GM12891 (cell line): ENCODE measurements at regions not wholly inside any gene's neighbourhood (a gene's known extent, or its start where the extent isn't known, plus 50 kb on each side); places are given as distances from the start of the nearest gene placed in this dataset.

ENCODE experiments used
- DNase-seq: peaks from one replicate; pipeline ENCODE4 v3.0.0; 2011; ENCODE audit warnings: low spot score; ENCODE audit not compliant: insufficient read length
- FAIRE-seq: peaks from 2 replicates; lab custom pipeline; 2011; peaks lifted over from hg19 to GRCh38; lab: Jason Lieb, UNC
- PAX5 ChIP-seq: IDR thresholded peaks from 2 replicates; pipeline ENCODE4 v1.6.1; 2011; ENCODE audit warnings: low read length, moderate library complexity, mild to moderate bottlenecking; ENCODE audit not compliant: insufficient read depth, severe bottlenecking
- POLR2A ChIP-seq: IDR thresholded peaks from 2 replicates; pipeline ENCODE4 v1.6.1; 2011; ENCODE audit warnings: low read depth, low read length, control low read depth
- POLR2AphosphoS5 ChIP-seq: IDR thresholded peaks from 2 replicates; pipeline ENCODE4 v1.6.1; 2011; ENCODE audit warnings: low read depth, low read length, control low read depth
- POU2F2 ChIP-seq: IDR thresholded peaks from 2 replicates; pipeline ENCODE4 v1.6.1; 2011; ENCODE audit warnings: low read depth, mild to moderate bottlenecking, control low read depth, low read length, moderate library complexity
- SPI1 ChIP-seq: IDR thresholded peaks from 2 replicates; pipeline ENCODE4 v1.6.1; 2011; ENCODE audit warnings: low read depth, low read length, control low read depth
- TAF1 ChIP-seq: IDR thresholded peaks from 2 replicates; pipeline ENCODE4 v1.6.1; 2011; ENCODE audit warnings: low read depth, low read length, control low read depth

DNA sequence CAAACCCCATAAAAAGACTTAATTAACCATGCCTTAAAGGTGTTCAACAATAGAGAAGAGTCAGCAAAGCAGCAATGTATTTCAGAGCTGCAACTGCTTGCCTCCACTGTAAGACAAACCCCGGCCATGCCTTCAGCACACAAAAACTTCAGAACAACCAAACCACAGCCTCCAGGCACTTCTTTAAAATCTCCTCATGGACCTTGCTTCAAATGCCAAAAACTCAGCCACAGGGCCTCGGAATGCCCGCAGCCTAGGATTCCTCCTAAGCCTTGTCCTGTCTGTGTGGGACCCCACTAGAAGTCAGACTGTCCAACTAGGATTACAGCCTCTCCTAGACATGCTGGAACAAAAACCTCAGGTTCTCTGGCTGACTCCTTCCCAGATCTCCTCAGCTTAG is 208.1 kb upstream of the DUSP10 start:
- TF ChIP-seq SPI1 (no peak), POU2F2 (no peak), POLR2A (no peak), TAF1 (no peak), PAX5 (no peak), POLR2AphosphoS5 (no peak)
- FAIRE-seq (no peak), DNase-seq (no peak)

DNA sequence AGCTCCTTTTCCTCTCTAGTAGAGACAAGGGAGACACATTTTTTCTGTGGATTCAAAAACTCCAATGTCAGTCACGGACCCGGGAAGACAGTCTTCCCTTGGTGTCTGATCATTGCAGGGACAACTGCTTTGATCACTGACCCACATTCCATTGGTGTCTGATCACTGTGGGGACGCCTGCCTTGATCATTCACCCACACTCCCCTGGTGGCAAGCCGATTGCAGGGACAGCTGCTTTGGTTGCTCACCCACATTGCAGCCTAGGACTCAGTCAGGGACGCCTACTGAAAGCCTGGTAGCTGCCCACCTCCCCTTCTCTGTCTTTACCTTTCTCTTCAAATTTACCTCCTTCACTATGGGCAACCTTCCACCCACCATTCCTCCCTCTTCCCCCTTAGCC is 206.6 kb upstream of the DUSP10 start:
- FAIRE-seq: no peak
- no peak for DNase-seq
- TF ChIP-seq POU2F2 (no peak), POLR2A (no peak), PAX5 (no peak), POLR2AphosphoS5 (no peak), TAF1 (no peak), SPI1 (no peak)

- peak; percentile 40 for FAIRE-seq
- DNase-seq: no peak
- TF ChIP-seq SPI1: no peak
- no peak for TF ChIP-seq POLR2A
- TF ChIP-seq TAF1: no peak
- no peak for TF ChIP-seq PAX5
- TF ChIP-seq POU2F2: no peak
- no peak for TF ChIP-seq POLR2AphosphoS5
Measured at GRCh38 chr1:221947731-221948130, 205.8 kb upstream of the DUSP10 start.

DNA sequence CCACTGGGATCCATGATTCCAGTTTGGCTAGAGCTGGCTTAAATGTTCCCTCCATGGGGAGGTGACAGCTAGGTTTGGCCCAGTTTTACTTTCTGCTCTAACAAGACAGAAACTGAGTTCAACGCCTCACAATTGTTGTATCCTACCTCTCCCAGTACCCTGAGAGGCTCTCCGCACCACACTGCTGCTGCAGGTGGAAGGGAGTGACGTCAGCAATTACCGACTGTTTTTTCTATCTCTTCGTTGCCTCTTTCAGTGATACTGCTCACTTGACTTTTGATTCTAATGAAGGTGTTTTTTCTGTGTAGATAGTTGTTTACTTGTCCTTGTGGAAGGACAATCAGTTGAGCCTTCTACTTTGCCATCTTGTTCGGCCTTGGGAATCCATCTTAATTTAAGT is 204.9 kb upstream of the DUSP10 start:
- TF ChIP-seq POLR2AphosphoS5 (no peak), POU2F2 (no peak), SPI1 (no peak), PAX5 (no peak), TAF1 (no peak)
- FAIRE-seq (no peak), DNase-seq (no peak)

DNA sequence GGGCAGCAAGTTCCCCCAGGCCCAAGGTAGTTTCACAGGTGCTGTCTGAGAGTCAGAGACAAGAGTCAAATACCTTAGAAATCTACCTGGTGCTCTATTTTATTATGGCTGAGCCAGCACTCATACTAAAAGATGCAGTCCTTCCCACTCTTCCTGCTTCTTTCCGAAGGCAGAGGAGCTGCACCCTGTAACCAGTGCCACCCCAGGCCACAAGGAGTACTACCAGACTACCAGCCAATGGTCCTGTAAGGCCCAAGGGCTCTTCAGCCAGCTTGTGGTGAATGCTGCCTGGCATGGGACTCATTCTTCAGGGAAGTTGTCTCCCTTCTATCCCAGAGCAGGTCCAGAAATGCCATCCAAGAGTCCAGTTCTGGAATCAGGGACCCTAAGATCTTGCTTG is 203.8 kb upstream of the DUSP10 start:
- FAIRE-seq: no peak
- DNase-seq: no peak
- TF ChIP-seq TAF1: no peak
- no peak for TF ChIP-seq POLR2A
- TF ChIP-seq POLR2AphosphoS5: no peak
- no peak for TF ChIP-seq POU2F2
- no peak for TF ChIP-seq PAX5
- no peak for TF ChIP-seq SPI1

- DNase-seq (no peak), FAIRE-seq (no peak)
- no peak for TF ChIP-seq TAF1
- no peak for TF ChIP-seq POLR2A
- no peak for TF ChIP-seq SPI1
- no peak for TF ChIP-seq POU2F2
- TF ChIP-seq PAX5: no peak
- no peak for TF ChIP-seq POLR2AphosphoS5
Measured at GRCh38 chr1:221944247-221944870, 202.5 kb upstream of the DUSP10 start.

- FAIRE-seq (peak; percentile 9), DNase-seq (no peak)
- no peak for TF ChIP-seq SPI1
- no peak for TF ChIP-seq PAX5
- TF ChIP-seq POLR2AphosphoS5: no peak
- no peak for TF ChIP-seq TAF1
- TF ChIP-seq POLR2A: no peak
- TF ChIP-seq POU2F2: no peak
Measured at GRCh38 chr1:221940631-221941030, 198.7 kb upstream of the DUSP10 start.

DNA sequence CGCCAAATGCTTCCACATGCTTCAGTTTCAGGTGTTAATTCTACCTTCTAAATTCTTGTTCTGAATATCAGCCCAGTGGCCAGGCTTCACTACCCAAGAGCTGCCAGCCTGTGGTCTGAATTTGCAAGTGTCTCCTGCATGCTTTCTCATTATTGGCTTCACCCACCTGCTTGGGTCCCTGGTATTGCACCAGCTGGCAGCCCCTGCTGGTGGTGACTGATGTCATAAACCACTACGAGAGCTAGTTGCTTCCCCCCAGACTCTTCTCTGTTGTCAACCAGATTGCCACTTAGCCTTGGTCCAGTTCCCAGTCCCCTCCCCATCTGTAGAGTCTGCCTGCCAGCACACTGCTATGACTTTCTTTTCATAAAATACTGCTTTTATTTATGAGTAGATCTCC is 197.7 kb upstream of the DUSP10 start:
- FAIRE-seq (peak; percentile 67), DNase-seq (no peak)
- TF ChIP-seq TAF1 (no peak), SPI1 (no peak), POU2F2 (no peak), POLR2A (no peak), PAX5 (no peak), POLR2AphosphoS5 (no peak)

- TF ChIP-seq PAX5 (no peak), SPI1 (peak; percentile 28; the same call in 1 of the 2 replicates)
- DNase-seq (no peak), FAIRE-seq (peak; percentile 84)
Measured at GRCh38 chr1:221937155-221937953, 195.5 kb upstream of the DUSP10 start.

- DNase-seq (no peak), FAIRE-seq (no peak)
- TF ChIP-seq TAF1: no peak
Measured at GRCh38 chr1:221933814-221934213, 191.9 kb upstream of the DUSP10 start.
